Choroid plexus epithelial cell (primary cell): ENCODE measurements at regions not wholly inside any gene's neighbourhood (a gene's known extent, or its start where the extent isn't known, plus 50 kb on each side); places are given as distances from the start of the nearest gene placed in this dataset.

Experiments
- DNase-seq: peaks from one replicate; pipeline ENCODE4 v3.0.0-alpha.2; 2010; ENCODE audit warnings: low read depth
- H3K4me3 ChIP-seq: 2 replicates; pipeline ENCODE4 v1.5.1; 2011; ENCODE audit warnings: low read depth, mild to moderate bottlenecking, control low read depth, low read length, moderate library complexity
- CTCF ChIP-seq: conservative IDR thresholded peaks from 2 replicates; pipeline ENCODE4 v1.5.1; 2011; ENCODE audit warnings: low read depth, mild to moderate bottlenecking, control low read depth, inconsistent platforms, low read length, moderate library complexity

DNA sequence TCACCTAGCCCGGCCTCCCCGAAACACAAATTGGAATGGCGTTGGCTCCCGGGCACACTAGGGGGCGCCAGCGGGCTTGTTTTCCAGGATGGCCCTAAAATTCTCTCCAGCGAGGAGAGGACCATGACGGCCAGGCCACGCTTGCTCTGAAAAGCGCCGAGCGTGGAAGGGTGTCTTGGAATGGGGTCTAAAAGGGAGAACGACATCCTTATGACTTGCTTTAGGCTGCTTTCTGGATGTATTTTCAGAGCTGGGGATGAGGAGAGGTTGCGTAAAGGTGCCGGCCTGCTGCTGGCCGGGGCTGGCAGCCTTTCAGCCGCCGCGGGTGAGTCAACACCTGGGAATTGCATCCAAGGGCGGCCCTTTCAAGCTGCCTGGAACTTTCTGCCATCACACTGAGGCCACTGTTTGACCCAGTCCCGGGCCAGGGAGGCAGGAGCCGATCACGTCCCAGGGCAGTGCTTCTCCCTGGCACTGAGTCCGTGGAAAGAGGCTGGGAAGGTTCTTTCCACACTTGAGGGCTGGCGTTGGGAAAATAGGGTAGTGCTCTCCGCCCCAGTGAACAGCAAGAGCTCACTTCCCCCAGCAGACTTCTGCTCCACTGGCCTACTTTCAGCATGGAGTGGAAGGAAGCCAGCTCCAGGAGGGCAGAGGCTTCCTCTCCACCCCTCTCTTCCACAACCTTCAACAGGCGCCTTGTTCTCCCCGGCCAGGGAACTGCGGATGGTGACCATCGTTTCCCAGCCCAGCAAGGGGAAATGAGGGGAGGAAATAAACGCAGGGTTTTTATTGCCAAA, 216.2 kb downstream of the TTC8 start:
- peak; percentile 92 for DNase-seq
- TF ChIP-seq CTCF: peak; percentile 99
- H3K4me3 ChIP-seq: peak overlapping the region; percentile 56

- peak overlapping the region; percentile 56 for H3K4me3 ChIP-seq
- DNase-seq: no peak
- no peak for TF ChIP-seq CTCF
Observed at GRCh38 chr14:89041257-89041582, 216.8 kb downstream of the TTC8 start.

DNA sequence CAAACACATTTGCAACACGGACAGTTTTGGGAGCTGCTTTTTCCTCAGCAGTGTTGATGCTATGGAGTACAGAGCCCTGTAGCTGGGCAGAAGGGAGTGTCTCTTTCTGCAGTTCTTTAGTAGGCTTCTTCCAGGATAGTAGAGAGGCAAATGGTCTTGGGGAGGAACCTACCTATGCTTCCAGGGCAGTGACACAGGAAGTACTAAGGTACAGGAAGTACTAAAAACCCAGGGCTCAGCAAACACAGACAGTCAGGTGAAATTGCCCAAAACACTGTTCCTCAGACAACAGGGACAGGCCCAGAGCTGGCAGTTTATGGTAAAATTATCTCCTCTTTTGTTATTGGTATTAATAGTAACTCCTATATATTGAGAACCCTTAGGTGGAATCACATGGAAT, 217.6 kb downstream of the TTC8 start:
- H3K4me3 ChIP-seq: no peak overlapping the region
- TF ChIP-seq CTCF: no peak
- no peak for DNase-seq

- H3K4me3 ChIP-seq: no peak overlapping the region
- TF ChIP-seq CTCF: no peak
- DNase-seq: no peak
Observed at GRCh38 chr14:89053303-89053702, 228.9 kb downstream of the TTC8 start.

GRCh38 chr14:89056394-89056793, 231.9 kb downstream of the TTC8 start:
- no peak overlapping the region for H3K4me3 ChIP-seq
- no peak for TF ChIP-seq CTCF
- no peak for DNase-seq

DNA sequence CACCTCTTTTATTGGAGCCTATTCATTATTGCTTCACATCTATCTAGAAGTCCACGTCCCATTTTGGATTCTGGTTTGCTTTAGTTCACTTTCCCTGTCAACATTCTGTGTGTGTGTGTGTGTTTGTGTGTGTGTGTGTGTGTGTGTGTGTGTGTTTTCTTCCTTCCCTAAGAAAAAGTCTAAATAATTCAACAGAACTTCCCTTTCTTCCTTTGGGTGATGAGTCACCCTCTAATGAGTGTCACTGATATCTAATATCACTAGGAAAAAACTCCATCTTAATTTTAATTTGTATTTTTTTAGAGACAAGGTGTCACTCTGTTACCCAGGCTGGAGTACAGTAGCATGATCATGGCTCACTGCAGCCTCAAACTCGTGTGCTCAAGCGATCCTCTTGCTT, 234.2 kb downstream of the TTC8 start:
- TF ChIP-seq CTCF: no peak
- DNase-seq: peak; percentile 2

GRCh38 chr14:89060191-89060590, 235.7 kb downstream of the TTC8 start:
- peak; percentile 2 for DNase-seq
- no peak for TF ChIP-seq CTCF
- H3K4me3 ChIP-seq: no peak overlapping the region

More for the DNA sequence above, 234.2 kb downstream of the TTC8 start:
- H3K4me3 ChIP-seq: no peak overlapping the region
